Astrocyte (in vitro differentiated cells and primary cell): ENCODE measurements at regions not wholly inside any gene's neighbourhood (a gene's known extent, or its start where the extent isn't known, plus 50 kb on each side); places are given as distances from the start of the nearest gene placed in this dataset.

Experiments
- DNase-seq: peaks from one replicate; pipeline ENCODE4 v3.0.0-alpha.2; 2010; ENCODE audit warnings: low read depth
- FAIRE-seq: peaks from 2 replicates; lab custom pipeline; 2011; peaks lifted over from hg19 to GRCh38; lab: Jason Lieb, UNC
- H2AFZ ChIP-seq: 2 replicates; pipeline ENCODE4 v1.6.0; 2012; ENCODE audit warnings: low read depth, low read length, inconsistent platforms
- H3K27ac ChIP-seq: 2 replicates; pipeline ENCODE4 v1.5.1; 2011; ENCODE audit warnings: low read depth, low read length, inconsistent platforms
- H3K27me3 ChIP-seq: 2 replicates; pipeline ENCODE4 v1.6.0; 2011; ENCODE audit warnings: low read length, inconsistent platforms; ENCODE audit not compliant: insufficient read depth
- H3K36me3 ChIP-seq: 2 replicates; pipeline ENCODE4 v1.5.1; 2011; ENCODE audit warnings: low read length, inconsistent platforms; ENCODE audit not compliant: insufficient read depth
- H3K4me1 ChIP-seq: 2 replicates; pipeline ENCODE4 v1.5.1; 2011; ENCODE audit warnings: low read length, inconsistent platforms; ENCODE audit not compliant: insufficient read depth
- H3K4me2 ChIP-seq: 2 replicates; pipeline ENCODE4 v1.6.0; 2012; ENCODE audit warnings: low read length, inconsistent platforms
- H3K4me3 ChIP-seq: 2 replicates; pipeline ENCODE4 v1.5.1; 2011; ENCODE audit warnings: low read depth, mild to moderate bottlenecking, low read length, inconsistent platforms; ENCODE audit not compliant: insufficient read depth
- H3K79me2 ChIP-seq: 2 replicates; pipeline ENCODE4 v1.6.0; 2012; ENCODE audit warnings: mild to moderate bottlenecking, low read length, inconsistent platforms; ENCODE audit not compliant: insufficient read depth
- H3K9ac ChIP-seq: 2 replicates; pipeline ENCODE4 v1.6.0; 2012; ENCODE audit warnings: mild to moderate bottlenecking, low read length, inconsistent platforms
- H3K9me3 ChIP-seq: 2 replicates; pipeline ENCODE4 v1.5.1; 2012; ENCODE audit warnings: low read depth, mild to moderate bottlenecking, low read length, inconsistent platforms; ENCODE audit not compliant: insufficient read depth
- H4K20me1 ChIP-seq: 2 replicates; pipeline ENCODE4 v1.6.0; 2012; ENCODE audit warnings: low read length, inconsistent platforms; ENCODE audit not compliant: insufficient read depth
- H3K27ac Mint-ChIP-seq: one replicate; pipeline ENCODE4 v1.8.0; 2021; ENCODE audit warnings: mild to moderate bottlenecking, mixed read lengths; ENCODE audit not compliant: unreplicated experiment
- H3K27me3 Mint-ChIP-seq: one replicate; pipeline ENCODE4 v1.8.0; 2021; ENCODE audit warnings: low read depth, mixed read lengths; ENCODE audit not compliant: unreplicated experiment
- H3K36me3 Mint-ChIP-seq: one replicate; pipeline ENCODE4 v1.8.0; 2021; ENCODE audit warnings: low read depth, mixed read lengths; ENCODE audit not compliant: unreplicated experiment
- H3K4me1 Mint-ChIP-seq: one replicate; pipeline ENCODE4 v1.8.0; 2021; ENCODE audit warnings: low read depth, mixed read lengths; ENCODE audit not compliant: unreplicated experiment
- H3K4me3 Mint-ChIP-seq: one replicate; pipeline ENCODE4 v1.8.0; 2021; ENCODE audit warnings: mild to moderate bottlenecking, moderate library complexity, mixed read lengths; ENCODE audit not compliant: unreplicated experiment
- H3K9me3 Mint-ChIP-seq: one replicate; pipeline ENCODE4 v1.8.0; 2021; ENCODE audit warnings: mild to moderate bottlenecking, mixed read lengths; ENCODE audit not compliant: unreplicated experiment
- CTCF ChIP-seq: IDR thresholded peaks from 2 replicates; pipeline ENCODE4 v1.5.1; 2011; ENCODE audit warnings: low read depth, mild to moderate bottlenecking, inconsistent platforms, low read length, moderate library complexity; ENCODE audit not compliant: insufficient read depth
- EZH2 ChIP-seq: IDR thresholded peaks from 2 replicates; pipeline ENCODE4 v1.6.1; 2012; ENCODE audit warnings: mild to moderate bottlenecking, low read length, inconsistent platforms; ENCODE audit not compliant: insufficient read depth

GRCh38 chr18:24588440-24588839 is 128.0 kb downstream of the HRH4 start:
- Mint-ChIP-seq H3K36me3 (no peaks in the 10 kb centered on the region), H3K4me3 (no peak overlapping the region), H3K27me3 (no peaks in the 10 kb centered on the region), H3K27ac (no peak overlapping the region), H3K9me3 (peaks cover 15% of the 10 kb centered on the region), H3K4me1 (peaks cover 8% of the 10 kb centered on the region)
- H4K20me1 ChIP-seq, result no peaks in the 10 kb centered on the region
- no peaks in the 10 kb centered on the region for H3K9me3 ChIP-seq
- H3K4me3 ChIP-seq, result no peak overlapping the region
- H3K27ac ChIP-seq, result no peak overlapping the region
- TF ChIP-seq EZH2, result no peak
- TF ChIP-seq CTCF, result no peak
- H3K4me2 ChIP-seq, result no peak overlapping the region
- no peaks in the 10 kb centered on the region for H3K79me2 ChIP-seq
- H2AFZ ChIP-seq, result no peak overlapping the region
- no peak for DNase-seq
- H3K27me3 ChIP-seq, result no peaks in the 10 kb centered on the region
- H3K4me1 ChIP-seq, result no peaks in the 10 kb centered on the region
- no peak overlapping the region for H3K9ac ChIP-seq
- H3K36me3 ChIP-seq, result no peaks in the 10 kb centered on the region
- no peak for FAIRE-seq

GRCh38 chr18:24590946-24591345 is 130.5 kb downstream of the HRH4 start:
- no peak for FAIRE-seq
- no peak overlapping the region for H3K4me3 Mint-ChIP-seq

More at GRCh38 chr18:24590946-24591345, 130.5 kb downstream of the HRH4 start:
- Histone ChIP-seq H3K9me3 (no peaks in the 10 kb centered on the region), H3K4me2 (no peak overlapping the region), H3K4me3 (no peak overlapping the region), H2AFZ (no peak overlapping the region), H3K27ac (no peak overlapping the region), H3K36me3 (no peaks in the 10 kb centered on the region), H3K4me1 (no peaks in the 10 kb centered on the region), H3K79me2 (no peaks in the 10 kb centered on the region), H4K20me1 (no peaks in the 10 kb centered on the region), H3K27me3 (no peaks in the 10 kb centered on the region), H3K9ac (no peak overlapping the region)
- no peaks in the 10 kb centered on the region for H3K36me3 Mint-ChIP-seq
- no peak for TF ChIP-seq EZH2
- TF ChIP-seq CTCF, result no peak
- no peak for DNase-seq
- H3K27me3 Mint-ChIP-seq, result peaks cover 9% of the 10 kb centered on the region
- H3K27ac Mint-ChIP-seq, result no peak overlapping the region
- peaks cover 15% of the 10 kb centered on the region for H3K9me3 Mint-ChIP-seq
- peaks cover 4% of the 10 kb centered on the region for H3K4me1 Mint-ChIP-seq
